Ishikawa (cell line): ENCODE measurements at regions not wholly inside any gene's neighbourhood (a gene's known extent, or its start where the extent isn't known, plus 50 kb on each side); places are given as distances from the start of the nearest gene placed in this dataset.

Experiments
- CEBPB ChIP-seq: IDR thresholded peaks from 2 replicates; pipeline ENCODE4 v1.6.1; 2012
- CREB1 ChIP-seq: IDR thresholded peaks from 2 replicates; pipeline ENCODE4 v1.6.1; 2012; ENCODE audit warnings: low read depth
- EGR1 ChIP-seq: IDR thresholded peaks from 2 replicates; pipeline ENCODE4 v1.6.1; 2012
- EP300 ChIP-seq: IDR thresholded peaks from 2 replicates; pipeline ENCODE4 v1.6.1; 2012; ENCODE audit warnings: borderline replicate concordance
- FOXM1 ChIP-seq: IDR thresholded peaks from 2 replicates; pipeline ENCODE4 v1.6.1; 2012; ENCODE audit warnings: low read depth, borderline replicate concordance
- NFIC ChIP-seq: IDR thresholded peaks from 2 replicates; pipeline ENCODE4 v1.6.1; 2012
- RAD21 ChIP-seq: IDR thresholded peaks from 2 replicates; pipeline ENCODE4 v1.6.1; 2012; ENCODE audit warnings: low read depth
- TAF1 ChIP-seq: IDR thresholded peaks from 2 replicates; pipeline ENCODE4 v1.6.1; 2012; ENCODE audit warnings: low read depth, mild to moderate bottlenecking
- TCF12 ChIP-seq: IDR thresholded peaks from 2 replicates; pipeline ENCODE4 v1.6.1; 2012; ENCODE audit warnings: low read depth
- TEAD4 ChIP-seq: IDR thresholded peaks from 2 replicates; pipeline ENCODE4 v1.6.1; 2012
- YY1 ChIP-seq: IDR thresholded peaks from 2 replicates; pipeline ENCODE4 v1.6.1; 2012; ENCODE audit warnings: low read depth
- ZBTB7A ChIP-seq: IDR thresholded peaks from 2 replicates; pipeline ENCODE4 v1.6.1; 2012; ENCODE audit warnings: low read depth
- TF ChIP-seq, protein P1 (sequence below): IDR thresholded peaks from 2 replicates; pipeline ENCODE4 v1.6.1; 2012; ENCODE audit warnings: low read depth, mild to moderate bottlenecking
- TF ChIP-seq, protein P2 (sequence below): IDR thresholded peaks from 2 replicates; pipeline ENCODE4 v1.6.1; 2012
- TF ChIP-seq, protein P3 (sequence below): IDR thresholded peaks from 2 replicates; pipeline ENCODE4 v1.6.1; 2012

DNA sequence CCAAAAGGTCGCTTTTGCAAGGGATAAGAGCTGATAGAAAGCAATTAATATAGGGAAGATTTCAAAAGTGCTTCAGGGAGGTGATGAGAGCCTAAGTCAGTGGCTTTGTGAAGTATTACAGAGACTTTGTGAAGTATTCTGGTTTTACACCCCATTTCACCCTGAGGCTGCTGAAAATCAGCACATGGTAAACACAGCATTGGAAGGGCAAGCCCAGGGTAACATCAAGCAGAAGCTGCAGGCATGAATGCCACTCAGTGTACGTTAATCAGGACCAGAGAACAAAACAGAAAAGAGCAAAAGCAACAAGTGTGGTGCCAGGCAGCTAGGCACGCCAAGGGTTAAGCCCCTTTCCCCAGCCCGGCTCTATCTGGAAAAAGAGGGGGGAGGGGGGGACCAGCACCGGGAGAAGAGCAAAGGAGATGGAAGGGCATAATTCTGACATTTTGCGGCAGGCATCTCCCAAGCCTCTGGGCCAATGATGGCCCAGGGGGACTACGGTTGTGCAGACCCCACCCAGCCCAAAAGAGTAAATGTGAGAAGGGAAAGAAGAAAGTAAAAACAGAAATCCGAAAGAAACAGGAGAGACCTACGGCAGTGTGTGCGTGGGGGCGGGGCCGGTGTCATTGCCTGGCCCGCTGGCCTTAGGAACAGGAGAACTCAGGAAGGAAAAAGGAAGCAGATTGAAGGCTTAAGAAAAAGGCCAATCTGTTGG, 58.9 kb downstream of the DHRS2 start:
- TF ChIP-seq CREB1 (no peak), ZBTB7A (no peak)
- TF ChIP-seq, protein P1, sequence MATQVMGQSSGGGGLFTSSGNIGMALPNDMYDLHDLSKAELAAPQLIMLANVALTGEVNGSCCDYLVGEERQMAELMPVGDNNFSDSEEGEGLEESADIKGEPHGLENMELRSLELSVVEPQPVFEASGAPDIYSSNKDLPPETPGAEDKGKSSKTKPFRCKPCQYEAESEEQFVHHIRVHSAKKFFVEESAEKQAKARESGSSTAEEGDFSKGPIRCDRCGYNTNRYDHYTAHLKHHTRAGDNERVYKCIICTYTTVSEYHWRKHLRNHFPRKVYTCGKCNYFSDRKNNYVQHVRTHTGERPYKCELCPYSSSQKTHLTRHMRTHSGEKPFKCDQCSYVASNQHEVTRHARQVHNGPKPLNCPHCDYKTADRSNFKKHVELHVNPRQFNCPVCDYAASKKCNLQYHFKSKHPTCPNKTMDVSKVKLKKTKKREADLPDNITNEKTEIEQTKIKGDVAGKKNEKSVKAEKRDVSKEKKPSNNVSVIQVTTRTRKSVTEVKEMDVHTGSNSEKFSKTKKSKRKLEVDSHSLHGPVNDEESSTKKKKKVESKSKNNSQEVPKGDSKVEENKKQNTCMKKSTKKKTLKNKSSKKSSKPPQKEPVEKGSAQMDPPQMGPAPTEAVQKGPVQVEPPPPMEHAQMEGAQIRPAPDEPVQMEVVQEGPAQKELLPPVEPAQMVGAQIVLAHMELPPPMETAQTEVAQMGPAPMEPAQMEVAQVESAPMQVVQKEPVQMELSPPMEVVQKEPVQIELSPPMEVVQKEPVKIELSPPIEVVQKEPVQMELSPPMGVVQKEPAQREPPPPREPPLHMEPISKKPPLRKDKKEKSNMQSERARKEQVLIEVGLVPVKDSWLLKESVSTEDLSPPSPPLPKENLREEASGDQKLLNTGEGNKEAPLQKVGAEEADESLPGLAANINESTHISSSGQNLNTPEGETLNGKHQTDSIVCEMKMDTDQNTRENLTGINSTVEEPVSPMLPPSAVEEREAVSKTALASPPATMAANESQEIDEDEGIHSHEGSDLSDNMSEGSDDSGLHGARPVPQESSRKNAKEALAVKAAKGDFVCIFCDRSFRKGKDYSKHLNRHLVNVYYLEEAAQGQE: no peak

DNA sequence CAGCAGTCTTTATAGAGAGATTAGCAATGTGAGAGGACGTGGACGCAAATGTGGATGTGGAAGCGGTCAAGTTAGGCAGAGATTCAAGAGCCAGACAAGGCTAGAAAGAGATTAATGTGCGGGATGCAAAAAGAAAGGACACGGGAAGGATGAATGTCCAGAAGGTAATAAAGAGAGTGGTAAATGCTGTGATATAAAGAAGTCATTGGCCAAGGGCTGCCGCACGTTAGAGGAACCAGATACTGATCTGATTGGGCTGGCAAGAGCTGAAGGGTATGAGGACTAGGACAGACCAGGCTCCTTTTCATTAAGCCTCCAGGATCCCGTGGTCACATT, 59.5 kb downstream of the DHRS2 start:
- no peak for TF ChIP-seq NFIC
- TF ChIP-seq CEBPB: no peak
- TF ChIP-seq TEAD4: no peak
- TF ChIP-seq, protein P2, sequence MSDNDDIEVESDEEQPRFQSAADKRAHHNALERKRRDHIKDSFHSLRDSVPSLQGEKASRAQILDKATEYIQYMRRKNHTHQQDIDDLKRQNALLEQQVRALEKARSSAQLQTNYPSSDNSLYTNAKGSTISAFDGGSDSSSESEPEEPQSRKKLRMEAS: no peak
- TF ChIP-seq ZBTB7A: no peak
- TF ChIP-seq TAF1: no peak
- TF ChIP-seq RAD21: no peak
- TF ChIP-seq, protein P3, sequence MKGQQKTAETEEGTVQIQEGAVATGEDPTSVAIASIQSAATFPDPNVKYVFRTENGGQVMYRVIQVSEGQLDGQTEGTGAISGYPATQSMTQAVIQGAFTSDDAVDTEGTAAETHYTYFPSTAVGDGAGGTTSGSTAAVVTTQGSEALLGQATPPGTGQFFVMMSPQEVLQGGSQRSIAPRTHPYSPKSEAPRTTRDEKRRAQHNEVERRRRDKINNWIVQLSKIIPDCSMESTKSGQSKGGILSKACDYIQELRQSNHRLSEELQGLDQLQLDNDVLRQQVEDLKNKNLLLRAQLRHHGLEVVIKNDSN: no peak
- TF ChIP-seq CREB1: no peak
- no peak for TF ChIP-seq EP300
- TF ChIP-seq FOXM1: no peak
- TF ChIP-seq, protein P1: no peak

DNA sequence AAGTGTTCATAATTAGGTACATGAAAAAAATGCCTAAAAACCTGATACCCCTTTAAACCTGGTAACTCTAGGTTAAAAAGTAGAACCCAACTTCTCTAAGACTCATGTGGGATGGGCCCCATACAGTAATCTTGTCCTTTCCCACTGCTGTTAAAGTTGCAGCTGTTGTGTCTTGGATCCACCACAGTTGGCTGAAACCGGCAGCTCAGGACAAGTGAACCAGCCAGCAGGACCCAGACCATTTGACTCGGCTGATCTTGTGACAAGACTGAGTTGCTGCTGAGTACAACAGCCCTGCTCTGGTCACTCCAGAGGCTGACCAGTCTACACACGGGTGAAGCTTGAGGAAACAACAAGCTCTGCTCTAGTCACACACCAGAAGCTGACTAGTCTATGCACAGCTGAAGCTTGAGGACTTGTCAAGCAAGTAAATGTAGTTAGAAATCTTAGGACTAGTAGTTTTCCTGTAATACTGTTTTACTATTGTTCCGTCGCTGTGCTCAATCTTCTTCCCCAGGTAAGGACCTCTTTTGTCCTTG, 60.6 kb downstream of the DHRS2 start:
- TF ChIP-seq FOXM1: no peak

DNA sequence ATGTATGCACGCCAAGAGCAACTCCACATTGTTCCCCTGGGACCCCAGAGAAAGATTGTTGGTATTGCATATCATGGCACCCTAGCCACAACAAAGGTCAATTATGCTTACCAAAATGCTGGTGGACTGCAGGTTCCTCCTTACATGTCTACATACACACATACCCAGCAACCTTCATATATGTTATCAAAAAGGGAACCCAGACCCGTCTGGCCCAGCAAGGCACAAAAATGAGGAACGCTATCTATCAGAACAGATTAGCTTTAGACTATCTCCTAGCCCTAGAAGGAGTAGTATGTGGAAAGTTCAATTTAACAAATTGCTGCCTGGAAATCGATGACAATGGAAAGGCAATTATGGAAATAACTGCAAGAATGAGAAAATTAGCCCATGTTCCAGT, 61.5 kb downstream of the DHRS2 start:
- TF ChIP-seq EGR1 (no peak), TAF1 (no peak), RAD21 (no peak), EP300 (no peak), FOXM1 (no peak), TEAD4 (no peak), YY1 (no peak), CREB1 (no peak), CEBPB (no peak), TCF12 (no peak)
- TF ChIP-seq, protein P3: no peak
- TF ChIP-seq, protein P2: no peak
- TF ChIP-seq, protein P1: no peak

DNA sequence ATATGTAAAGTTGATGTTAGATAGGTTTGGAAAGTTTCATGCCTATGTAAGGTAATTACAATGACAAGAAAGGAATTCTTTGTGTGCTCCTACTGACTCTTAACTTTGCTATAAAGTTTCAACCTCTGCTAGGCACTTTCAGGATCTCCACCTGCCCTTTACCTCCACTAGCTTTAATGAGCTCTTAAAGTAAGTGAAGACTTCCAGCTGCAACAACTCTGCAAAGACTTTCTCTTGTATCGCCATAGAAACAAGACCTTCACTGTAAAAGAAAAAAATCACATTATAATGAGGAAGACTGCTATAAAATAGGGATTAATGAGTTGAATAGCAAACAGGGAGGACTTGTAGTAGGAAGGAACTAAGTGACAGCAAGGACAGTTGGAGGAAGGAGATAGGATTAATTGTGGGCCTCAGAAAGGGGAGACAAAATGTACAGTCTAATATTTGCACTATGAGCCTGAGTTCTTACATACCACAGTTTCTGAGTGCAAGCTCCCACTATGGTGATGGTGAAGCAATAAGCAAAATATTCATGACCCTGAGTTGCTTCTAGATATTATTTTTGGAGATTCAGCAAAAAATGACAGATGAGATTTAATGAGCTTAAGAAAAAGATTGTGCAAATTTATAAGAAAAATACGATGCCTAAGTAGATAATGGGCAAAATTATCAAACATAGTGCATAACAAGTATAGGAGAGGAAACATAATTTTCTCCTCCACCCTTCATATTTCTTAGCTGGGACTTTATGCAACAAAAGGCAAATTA, 66.7 kb downstream of the DHRS2 start:
- no peak for TF ChIP-seq TAF1
- no peak for TF ChIP-seq CEBPB
- TF ChIP-seq, protein P2: no peak
- TF ChIP-seq NFIC: no peak
- TF ChIP-seq ZBTB7A: no peak
- no peak for TF ChIP-seq TEAD4
- TF ChIP-seq, protein P1: no peak
- no peak for TF ChIP-seq EGR1
- no peak for TF ChIP-seq EP300
- no peak for TF ChIP-seq CREB1
- no peak for TF ChIP-seq YY1
- no peak for TF ChIP-seq FOXM1
- TF ChIP-seq, protein P3: no peak
